ENCODE measurements at regions not wholly inside any gene's neighbourhood (a gene's known extent, or its start where the extent isn't known, plus 50 kb on each side); places are given as distances from the start of the nearest gene placed in this dataset.

DNA sequence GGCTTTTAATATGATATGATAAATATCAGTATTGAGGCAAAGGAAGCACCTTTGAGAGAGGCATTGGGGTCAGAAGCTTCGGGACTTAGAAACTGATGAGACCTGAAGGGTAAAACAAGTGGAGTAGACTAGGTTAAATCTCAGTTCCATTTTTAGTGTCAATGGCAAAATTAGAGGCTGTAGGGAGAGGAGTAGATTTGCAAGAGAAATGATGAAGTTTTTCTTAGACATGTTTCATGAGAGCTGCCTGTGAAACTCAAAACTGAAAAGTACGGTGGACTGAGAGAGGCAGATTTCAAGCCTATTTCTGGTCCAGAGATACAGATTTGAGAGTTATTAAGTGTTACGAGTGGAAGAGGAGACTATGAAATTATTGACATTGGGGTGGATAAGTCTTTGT is 278.5 kb downstream of the TAF11L14 start:
- DNase-seq (no peak), ATAC-seq (no peak)
- POLR2A ChIA-PET = no interaction called here
- H3K4me3 Mint-ChIP-seq = no peak overlapping the region
- TF ChIP-seq, protein P1, sequence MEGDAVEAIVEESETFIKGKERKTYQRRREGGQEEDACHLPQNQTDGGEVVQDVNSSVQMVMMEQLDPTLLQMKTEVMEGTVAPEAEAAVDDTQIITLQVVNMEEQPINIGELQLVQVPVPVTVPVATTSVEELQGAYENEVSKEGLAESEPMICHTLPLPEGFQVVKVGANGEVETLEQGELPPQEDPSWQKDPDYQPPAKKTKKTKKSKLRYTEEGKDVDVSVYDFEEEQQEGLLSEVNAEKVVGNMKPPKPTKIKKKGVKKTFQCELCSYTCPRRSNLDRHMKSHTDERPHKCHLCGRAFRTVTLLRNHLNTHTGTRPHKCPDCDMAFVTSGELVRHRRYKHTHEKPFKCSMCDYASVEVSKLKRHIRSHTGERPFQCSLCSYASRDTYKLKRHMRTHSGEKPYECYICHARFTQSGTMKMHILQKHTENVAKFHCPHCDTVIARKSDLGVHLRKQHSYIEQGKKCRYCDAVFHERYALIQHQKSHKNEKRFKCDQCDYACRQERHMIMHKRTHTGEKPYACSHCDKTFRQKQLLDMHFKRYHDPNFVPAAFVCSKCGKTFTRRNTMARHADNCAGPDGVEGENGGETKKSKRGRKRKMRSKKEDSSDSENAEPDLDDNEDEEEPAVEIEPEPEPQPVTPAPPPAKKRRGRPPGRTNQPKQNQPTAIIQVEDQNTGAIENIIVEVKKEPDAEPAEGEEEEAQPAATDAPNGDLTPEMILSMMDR (IDR thresholded peaks at IDR 0.05) = no peak
- H3K36me3 Mint-ChIP-seq (ENCODE audit: low read depth) = no peaks in the 10 kb centered on the region
- intact Hi-C loops (cut with micrococcal nuclease) = no loop called here
- no peaks in the 10 kb centered on the region for H3K27me3 Mint-ChIP-seq
- H3K9me3 Mint-ChIP-seq = peaks cover 8% of the 10 kb centered on the region
- no peak overlapping the region for H3K27ac Mint-ChIP-seq
- CTCF ChIA-PET = no interaction called here
- H3K4me1 Mint-ChIP-seq (ENCODE audit: low read depth) = no peaks in the 10 kb centered on the region

DNA sequence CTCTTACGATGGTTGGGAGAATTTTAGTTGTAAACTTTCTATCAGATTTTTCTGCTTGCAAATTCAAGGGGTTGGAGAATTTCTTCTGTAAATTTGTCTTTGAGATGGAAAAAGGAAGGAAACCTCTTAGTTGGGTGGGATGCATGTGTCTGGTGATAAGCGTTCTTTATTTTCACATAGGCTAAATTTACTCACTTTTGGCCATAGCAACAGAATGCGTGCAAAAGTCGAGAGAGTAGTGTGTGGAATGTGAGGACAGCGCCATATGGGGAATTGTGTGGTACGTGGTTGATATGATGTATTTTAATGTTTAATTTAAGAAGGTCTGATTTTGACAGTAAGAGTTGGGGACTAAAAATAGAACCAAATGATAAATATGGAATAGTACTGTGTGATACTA is 282.2 kb downstream of the TAF11L14 start:
- no peak overlapping the region for H3K4me3 Mint-ChIP-seq
- intact Hi-C loops (cut with micrococcal nuclease) = no loop called here
- H3K36me3 Mint-ChIP-seq (ENCODE audit: low read depth) = no peaks in the 10 kb centered on the region
- DNase-seq = no peak
- no peak for ATAC-seq
- H3K9me3 Mint-ChIP-seq = peaks cover 9% of the 10 kb centered on the region
- POLR2A ChIA-PET = no interaction called here
- TF ChIP-seq, protein P1 (IDR thresholded peaks at IDR 0.05) = no peak
- no peak overlapping the region for H3K27ac Mint-ChIP-seq
- H3K27me3 Mint-ChIP-seq = no peaks in the 10 kb centered on the region
- CTCF ChIA-PET = no interaction called here
- no peaks in the 10 kb centered on the region for H3K4me1 Mint-ChIP-seq (ENCODE audit: low read depth)

DNA sequence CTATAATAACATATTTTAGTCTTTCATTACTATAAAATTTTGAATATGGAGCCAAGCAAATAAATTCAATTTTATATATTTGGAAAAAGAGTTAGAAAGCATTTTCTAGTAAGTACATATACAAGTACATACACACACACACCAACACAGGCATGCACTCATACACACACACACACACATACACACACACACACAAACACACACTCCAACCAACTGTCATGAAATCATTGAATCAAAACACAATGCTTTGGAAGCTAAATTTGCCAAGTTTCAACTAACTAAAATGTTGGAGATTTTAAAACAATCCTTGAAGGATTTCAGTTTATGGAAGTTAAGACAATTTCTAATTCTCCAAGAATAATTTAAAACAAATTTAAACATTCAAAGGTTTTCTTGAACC is 283.2 kb downstream of the TAF11L14 start:
- ATAC-seq (no peak), DNase-seq (no peak)
- Mint-ChIP-seq H3K9me3 (peaks cover 9% of the 10 kb centered on the region), H3K4me1 (ENCODE audit: low read depth) (no peaks in the 10 kb centered on the region), H3K4me3 (no peak overlapping the region), H3K27ac (no peak overlapping the region), H3K27me3 (no peaks in the 10 kb centered on the region), H3K36me3 (ENCODE audit: low read depth) (no peaks in the 10 kb centered on the region)
- TF ChIP-seq, protein P1 (IDR thresholded peaks at IDR 0.05) = no peak
- intact Hi-C loops (cut with micrococcal nuclease) = no loop called here
- POLR2A ChIA-PET = no interaction called here
- CTCF ChIA-PET = no interaction called here

DNA sequence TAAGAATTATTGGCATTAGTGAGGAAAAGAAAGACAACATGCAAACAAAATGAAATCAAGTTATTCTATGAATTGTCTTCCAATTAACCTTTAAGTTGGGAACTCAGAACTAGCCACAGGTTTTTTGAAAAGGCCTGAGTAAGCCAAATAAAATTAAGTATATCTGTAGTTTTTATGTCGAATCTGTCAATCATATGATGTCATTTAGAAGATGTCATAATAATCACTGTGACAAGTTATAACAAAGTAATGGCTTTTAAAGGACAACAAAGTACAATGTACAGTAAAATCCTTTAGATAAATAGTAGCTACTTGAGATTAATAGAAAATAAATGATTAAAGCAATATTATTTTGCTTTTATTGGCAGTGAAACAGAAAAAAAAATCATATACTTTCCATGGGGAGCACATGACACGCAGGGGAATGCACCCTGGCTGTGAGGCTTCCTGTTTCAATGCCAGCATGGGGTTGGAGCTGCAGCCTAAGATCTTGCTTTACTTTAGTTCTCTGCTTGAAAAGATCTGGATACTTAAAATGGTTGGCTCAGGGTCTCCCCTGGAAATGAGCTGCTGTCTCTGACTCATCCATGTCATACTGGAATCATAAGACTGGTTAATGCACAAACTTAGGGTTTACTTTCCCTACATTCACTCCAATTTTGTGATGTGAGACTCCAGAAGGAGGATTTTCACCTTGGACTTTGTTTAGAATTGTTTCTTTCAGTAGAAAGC is 284.3 kb downstream of the TAF11L14 start:
- ChIA-PET CTCF (no interaction called here), POLR2A (no interaction called here)
- H3K4me1 Mint-ChIP-seq (ENCODE audit: low read depth) = no peaks in the 10 kb centered on the region
- H3K36me3 Mint-ChIP-seq (ENCODE audit: low read depth) = no peaks in the 10 kb centered on the region
- TF ChIP-seq, protein P1 (IDR thresholded peaks at IDR 0.05) = no peak
- DNase-seq (no peak), ATAC-seq (no peak)
- no peak overlapping the region for H3K4me3 Mint-ChIP-seq
- H3K9me3 Mint-ChIP-seq = peaks cover 6% of the 10 kb centered on the region
- no peaks in the 10 kb centered on the region for H3K27me3 Mint-ChIP-seq
- intact Hi-C loops (cut with micrococcal nuclease) = no loop called here
- no peak overlapping the region for H3K27ac Mint-ChIP-seq

DNA sequence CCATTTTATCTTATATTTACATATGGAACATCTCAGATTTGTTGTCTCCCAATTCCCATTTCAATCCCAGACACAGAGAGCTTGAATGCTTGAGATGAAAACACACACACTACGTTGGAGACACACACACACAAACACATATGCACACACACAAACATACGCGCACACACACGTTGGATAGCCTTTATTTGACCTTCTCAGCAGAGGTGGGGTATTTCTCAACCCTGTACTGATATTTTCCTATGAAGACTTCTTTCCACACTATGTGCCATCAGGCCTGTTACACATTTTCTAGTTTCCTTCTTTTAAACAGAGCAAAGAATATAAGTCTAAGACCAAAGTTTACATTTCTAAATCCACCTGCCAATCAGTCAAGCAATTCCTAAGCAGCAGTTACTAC is 291.0 kb downstream of the TAF11L14 start:
- ATAC-seq = no peak
- ChIA-PET CTCF (no interaction called here), POLR2A (no interaction called here)
- Mint-ChIP-seq H3K27me3 (no peaks in the 10 kb centered on the region), H3K9me3 (peaks cover 7% of the 10 kb centered on the region), H3K27ac (no peak overlapping the region), H3K4me1 (ENCODE audit: low read depth) (no peaks in the 10 kb centered on the region), H3K36me3 (ENCODE audit: low read depth) (no peaks in the 10 kb centered on the region), H3K4me3 (no peak overlapping the region)
- DNase-seq = no peak
- TF ChIP-seq, protein P1 (IDR thresholded peaks at IDR 0.05) = no peak
- intact Hi-C loops (cut with micrococcal nuclease) = no loop called here

Data from activated CD8-positive, alpha-beta T cell treated with anti-CD3 and anti-CD28 coated beads for 36 hours (primary cell).